WTC11 (cell line): ENCODE measurements at regions not wholly inside any gene's neighbourhood (a gene's known extent, or its start where the extent isn't known, plus 50 kb on each side); places are given as distances from the start of the nearest gene placed in this dataset.

Experiments used
- ATAC-seq: fragments of 200-7000 bp; cut with Tn5 transposase; 2 replicates; pipeline ENCODE4 v1.10.0; 2021; ENCODE audit warnings: mild to moderate bottlenecking, moderate library complexity
- CTCF ChIA-PET: fragments of 300-600 bp; sonication (Branson Sonifier 250); formaldehyde crosslinking; loops from one replicate; lab custom pipeline; 2021; ENCODE audit warnings: antibody characterized with exemption; lab: Charles Lee
- POLR2A ChIA-PET: fragments of 350-600 bp; sonication (Branson Sonifier 250); formaldehyde crosslinking; loops from one replicate; lab custom pipeline; 2021; ENCODE audit warnings: antibody characterized with exemption; lab: Charles Lee
- DNase-seq: peaks from one replicate; pipeline ENCODE4 v3.0.0; 2021; ENCODE audit warnings: low spot score
- H3K27ac Mint-ChIP-seq: 2 replicates; pipeline ENCODE4 v1.8.0; 2021; ENCODE audit warnings: mixed read lengths
- H3K27me3 Mint-ChIP-seq: 2 replicates; pipeline ENCODE4 v1.8.0; 2021; ENCODE audit warnings: low read depth, mild to moderate bottlenecking, moderate library complexity, mixed read lengths
- H3K36me3 Mint-ChIP-seq: 2 replicates; pipeline ENCODE4 v1.8.0; 2021; ENCODE audit warnings: mixed read lengths
- H3K4me1 Mint-ChIP-seq: 2 replicates; pipeline ENCODE4 v1.8.0; 2022; ENCODE audit warnings: mixed read lengths
- H3K4me3 Mint-ChIP-seq: 2 replicates; pipeline ENCODE4 v1.8.0; 2021; ENCODE audit warnings: mild to moderate bottlenecking, moderate library complexity, mixed read lengths
- H3K9me3 Mint-ChIP-seq: 2 replicates; pipeline ENCODE4 v1.8.0; 2021; ENCODE audit warnings: mixed read lengths
- AR ChIP-seq: fragments of 250-450 bp; sonication (Bioruptor Pico); IDR thresholded peaks from 2 replicates; pipeline ENCODE4 v1.9.0; 2021; ENCODE audit warnings: mild to moderate bottlenecking
- ATF1 ChIP-seq: sonication (generic); formaldehyde crosslinking; IDR thresholded peaks from 2 replicates; pipeline ENCODE4 v1.8.1; 2023; ENCODE audit warnings: mild to moderate bottlenecking, moderate library complexity, missing genetic modification reagents
- ATF2 ChIP-seq: sonication (generic); formaldehyde crosslinking; IDR thresholded peaks from 2 replicates; pipeline ENCODE4 v1.8.1; 2022; ENCODE audit warnings: low read depth, missing genetic modification reagents, borderline replicate concordance
- ATF6 ChIP-seq: sonication (generic); formaldehyde crosslinking; IDR thresholded peaks from 2 replicates; pipeline ENCODE4 v1.8.1; 2023; ENCODE audit warnings: mild to moderate bottlenecking, missing genetic modification reagents
- E2F5 ChIP-seq: sonication (generic); formaldehyde crosslinking; IDR thresholded peaks from 2 replicates; pipeline ENCODE4 v1.8.1; 2022; ENCODE audit warnings: mild to moderate bottlenecking, moderate library complexity, missing genetic modification reagents
- EMX1 ChIP-seq: fragments of 250-450 bp; sonication (Bioruptor Pico); IDR thresholded peaks from 2 replicates; pipeline ENCODE4 v1.8.0; 2021; ENCODE audit warnings: mild to moderate bottlenecking
- ERG ChIP-seq: fragments of 250-450 bp; sonication (Bioruptor Pico); IDR thresholded peaks from 2 replicates; pipeline ENCODE4 v1.8.0; 2021; ENCODE audit warnings: mild to moderate bottlenecking
- ETV6 ChIP-seq: sonication (generic); formaldehyde crosslinking; IDR thresholded peaks from 2 replicates; pipeline ENCODE4 v1.8.1; 2022; ENCODE audit warnings: mild to moderate bottlenecking, missing genetic modification reagents
- GTF2I ChIP-seq: fragments of 250-450 bp; sonication (Bioruptor Pico); conservative IDR thresholded peaks from 2 replicates; pipeline ENCODE4 v1.4.0; 2021; ENCODE audit warnings: mild to moderate bottlenecking
- HMGA2 ChIP-seq: fragments of 250-450 bp; sonication (Bioruptor Pico); IDR thresholded peaks from 2 replicates; pipeline ENCODE4 v1.4.0; 2021; ENCODE audit warnings: mild to moderate bottlenecking, moderate library complexity
- MAX ChIP-seq: sonication (generic); formaldehyde crosslinking; IDR thresholded peaks from 2 replicates; pipeline ENCODE4 v1.8.0; 2022; ENCODE audit warnings: mild to moderate bottlenecking, missing genetic modification reagents
- NFATC4 ChIP-seq: fragments of 250-450 bp; sonication (Bioruptor Pico); IDR thresholded peaks from 2 replicates; pipeline ENCODE4 v1.9.0; 2021; ENCODE audit warnings: mild to moderate bottlenecking
- OVOL2 ChIP-seq: fragments of 250-450 bp; sonication (Bioruptor Pico); IDR thresholded peaks from 2 replicates; pipeline ENCODE4 v1.9.0; 2021; ENCODE audit warnings: mild to moderate bottlenecking, borderline replicate concordance
- SMAD3 ChIP-seq: sonication (generic); formaldehyde crosslinking; IDR thresholded peaks from 2 replicates; pipeline ENCODE4 v1.8.0; 2022; ENCODE audit warnings: missing genetic modification reagents, mild to moderate bottlenecking, borderline replicate concordance
- SP1 ChIP-seq: sonication (generic); formaldehyde crosslinking; conservative IDR thresholded peaks from 2 replicates; pipeline ENCODE4 v1.8.1; 2022; ENCODE audit warnings: missing genetic modification reagents
- TP53 ChIP-seq: sonication (generic); formaldehyde crosslinking; IDR thresholded peaks from 2 replicates; pipeline ENCODE4 v1.8.1; 2023; ENCODE audit warnings: mild to moderate bottlenecking, missing genetic modification reagents
- ZNF232 ChIP-seq: sonication (generic); formaldehyde crosslinking; IDR thresholded peaks from 2 replicates; pipeline ENCODE4 v1.8.0; 2022; ENCODE audit warnings: mild to moderate bottlenecking, missing genetic modification reagents
- ZNF396 ChIP-seq: fragments of 250-450 bp; sonication (Bioruptor Pico); IDR thresholded peaks from 2 replicates; pipeline ENCODE4 v1.8.0; 2021; ENCODE audit warnings: mild to moderate bottlenecking, moderate library complexity, borderline replicate concordance
- ZNF532 ChIP-seq: fragments of 250-450 bp; sonication (Bioruptor Pico); IDR thresholded peaks from 2 replicates; pipeline ENCODE4 v1.9.0; 2021; ENCODE audit warnings: mild to moderate bottlenecking, borderline replicate concordance

- TF ChIP-seq ERG (CRISPR knock-in tag): no peak
- no peak for TF ChIP-seq SMAD3 (CRISPR knock-in tag)
- TF ChIP-seq TP53: no peak
- TF ChIP-seq E2F5 (CRISPR knock-in tag): no peak
- no peak for TF ChIP-seq GTF2I
- no peak for TF ChIP-seq MAX
Measured at GRCh38 chr6:2545383-2546038, 205.2 kb downstream of the MYLK4 start (continued).

- ATAC-seq: no peak
- Mint-ChIP-seq H3K36me3 (peaks cover 1% of the 10 kb centered on the region), H3K4me3 (no peak overlapping the region), H3K9me3 (peaks cover 30% of the 10 kb centered on the region), H3K27ac (no peak overlapping the region), H3K27me3 (peaks cover 7% of the 10 kb centered on the region; the same call in 1 of the 2 replicates), H3K4me1 (0 out of 2 replicates have a peak, but pooled peaks cover 3% of the 10 kb centered on the region)
- TF ChIP-seq SP1 (CRISPR knock-in tag): no peak
- no peak for TF ChIP-seq ETV6
- POLR2A ChIA-PET: no interaction called here
- CTCF ChIA-PET: interaction anchor here (0.9 kb wide), 1 partner anchor 91 kb away, joined by 3 read pairs; no protein-coding TSS in a partner anchor
- DNase-seq: no peak
Measured at GRCh38 chr6:2543321-2543720, 207.4 kb downstream of the MYLK4 start.

- CTCF ChIA-PET: interaction anchor here (0.9 kb wide), 1 partner anchor 91 kb away, joined by 3 read pairs; no protein-coding TSS in a partner anchor
- H3K4me1 Mint-ChIP-seq: 0 out of 2 replicates have a peak, but pooled peaks cover 3% of the 10 kb centered on the region
- H3K9me3 Mint-ChIP-seq: peaks cover 25% of the 10 kb centered on the region
- POLR2A ChIA-PET: no interaction called here
- H3K27ac Mint-ChIP-seq: no peak overlapping the region
- ATAC-seq: no peak
- no peak overlapping the region for H3K4me3 Mint-ChIP-seq
- peaks cover 7% of the 10 kb centered on the region; the same call in 1 of the 2 replicates for H3K27me3 Mint-ChIP-seq
- DNase-seq: no peak
- no peaks in the 10 kb centered on the region for H3K36me3 Mint-ChIP-seq
- no peak for TF ChIP-seq AR (CRISPR knock-in tag)
- no peak for TF ChIP-seq EMX1 (CRISPR knock-in tag)
- no peak for TF ChIP-seq ATF1
- TF ChIP-seq ATF6 (CRISPR knock-in tag): no peak
- TF ChIP-seq OVOL2 (CRISPR knock-in tag): no peak
- no peak for TF ChIP-seq ATF2 (CRISPR knock-in tag)
- TF ChIP-seq NFATC4: no peak
- no peak for TF ChIP-seq GTF2I
- TF ChIP-seq HMGA2 (CRISPR knock-in tag): no peak
- no peak for TF ChIP-seq ZNF532
- no peak for TF ChIP-seq ZNF232 (CRISPR knock-in tag)
- TF ChIP-seq E2F5 (CRISPR knock-in tag): no peak
- no peak for TF ChIP-seq ZNF396 (CRISPR knock-in tag)
Measured at GRCh38 chr6:2542858-2543218, 207.9 kb downstream of the MYLK4 start.
